Upper lobe of left lung (tissue), 4 donors: ENCODE measurements at regions not wholly inside any gene's neighbourhood (a gene's known extent, or its start where the extent isn't known, plus 50 kb on each side); places are given as distances from the start of the nearest gene placed in this dataset.

Source experiments
- CTCF ChIP-seq, 6 experiments: fragments of 450-650 bp in 4 of 6; fragments of 200-600 bp in 2 of 6; sonication (generic) in 2 of 6; IDR thresholded peaks; one replicate each; pipeline ENCODE4 v1.5.1; 2016 to 2019; ENCODE audit warnings: antibody characterized with exemption in 6 of 6
- POLR2A ChIP-seq, 4 donors: fragments of 450-650 bp; IDR thresholded peaks; one replicate each; pipeline ENCODE4 v1.5.1; 2016 to 2017; ENCODE audit warnings: antibody characterized with exemption in 4 of 4, mild to moderate bottlenecking in 2 of 4
- POLR2AphosphoS5 ChIP-seq, 2 donors: sonication (generic); formaldehyde crosslinking; IDR thresholded peaks; one replicate each; pipeline ENCODE4 v1.5.1; 2017; ENCODE audit warnings: antibody characterized with exemption in 2 of 2

- no peak for TF ChIP-seq POLR2AphosphoS5 (IDR thresholded peaks at IDR 0.05)
- TF ChIP-seq CTCF (IDR thresholded peaks at IDR 0.05): no peak
- TF ChIP-seq POLR2A (IDR thresholded peaks at IDR 0.05): no peak
Measured at GRCh38 chr12:125677829-125678228, 612.6 kb downstream of the AACS start.
